NCI-H774 (cell line): ENCODE measurements at regions not wholly inside any gene's neighbourhood (a gene's known extent, or its start where the extent isn't known, plus 50 kb on each side); places are given as distances from the start of the nearest gene placed in this dataset.
"Not testable (repeated sequence)": the region's sequence is repeated elsewhere in the genome, so short reads cannot be mapped to it uniquely, and the experiment has no call there.

Source experiments
- DNase-seq: peaks from one replicate; lab custom pipeline; 2025; lab: John Stamatoyannopoulos, UW

GRCh38 chr13:58202099-58202498 is 570.6 kb downstream of the PCDH17 start:
- DNase-seq = no peak

DNA sequence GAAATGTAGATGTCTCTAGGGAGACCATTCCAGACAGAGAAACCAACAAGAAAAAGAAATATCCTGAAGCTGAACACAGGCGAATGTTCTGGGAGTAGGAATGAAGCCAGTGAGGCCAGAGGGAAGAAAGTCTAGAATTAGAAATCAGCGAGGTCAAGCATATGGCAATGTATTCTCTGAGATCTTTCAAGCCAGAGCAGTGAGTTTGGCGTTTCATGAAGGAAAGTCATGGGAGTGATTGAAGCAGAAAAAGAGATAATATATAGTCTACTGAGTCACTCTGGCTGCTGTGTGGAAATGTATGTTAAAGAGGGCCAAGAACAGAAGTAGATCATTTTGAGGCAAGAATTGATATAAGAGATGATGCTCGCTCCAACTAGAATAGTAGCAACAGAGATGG is 576.0 kb downstream of the PCDH17 start:
- DNase-seq = no peak

- no peak for DNase-seq
Observed at GRCh38 chr13:58235454-58235853, 603.9 kb downstream of the PCDH17 start.

- DNase-seq = no peak
Observed at GRCh38 chr13:58238972-58239773, 607.6 kb downstream of the PCDH17 start.

- no peak for DNase-seq
Observed at GRCh38 chr13:58239774-58240268, 608.3 kb downstream of the PCDH17 start.

- DNase-seq = no peak
Observed at GRCh38 chr13:58247080-58247479, 615.5 kb downstream of the PCDH17 start.

DNA sequence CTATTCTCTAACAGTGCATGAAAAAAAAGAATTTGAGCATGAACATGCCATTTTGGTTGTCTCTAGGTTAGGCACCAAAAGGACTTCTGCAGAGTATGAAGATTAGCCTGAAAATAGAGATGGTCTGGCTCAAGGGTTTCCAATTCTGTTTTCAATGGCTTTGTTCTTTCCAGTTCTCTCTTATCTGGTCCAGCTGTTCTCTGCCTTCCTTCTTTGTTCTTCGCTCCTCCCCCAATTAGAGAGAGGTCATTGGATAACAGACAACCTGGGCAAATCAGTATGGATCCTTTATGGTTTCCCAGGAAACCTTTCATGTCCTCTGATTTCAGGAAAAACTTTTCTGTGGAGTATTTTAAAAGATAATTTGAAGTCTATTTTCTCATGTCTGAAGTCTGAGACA is 623.4 kb downstream of the PCDH17 start:
- no peak for DNase-seq

DNA sequence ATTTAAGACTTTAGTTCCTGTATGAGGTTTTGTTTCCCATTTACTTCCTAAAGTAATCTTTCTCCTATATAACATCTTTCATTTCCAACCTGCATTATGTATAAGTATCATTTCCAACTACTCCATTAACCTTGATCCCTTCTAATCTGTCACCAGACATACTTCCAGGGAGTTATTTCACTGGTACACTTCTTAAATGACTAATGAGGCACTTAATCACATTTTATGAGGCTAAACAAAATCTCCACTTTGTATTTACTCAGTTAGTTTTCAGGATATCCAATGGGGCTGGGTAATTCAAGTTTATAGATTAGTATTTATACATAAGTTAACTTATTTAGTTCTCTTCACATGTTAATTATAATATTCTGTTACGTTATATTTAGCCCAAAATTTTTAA is 634.7 kb downstream of the PCDH17 start:
- DNase-seq = no peak

DNA sequence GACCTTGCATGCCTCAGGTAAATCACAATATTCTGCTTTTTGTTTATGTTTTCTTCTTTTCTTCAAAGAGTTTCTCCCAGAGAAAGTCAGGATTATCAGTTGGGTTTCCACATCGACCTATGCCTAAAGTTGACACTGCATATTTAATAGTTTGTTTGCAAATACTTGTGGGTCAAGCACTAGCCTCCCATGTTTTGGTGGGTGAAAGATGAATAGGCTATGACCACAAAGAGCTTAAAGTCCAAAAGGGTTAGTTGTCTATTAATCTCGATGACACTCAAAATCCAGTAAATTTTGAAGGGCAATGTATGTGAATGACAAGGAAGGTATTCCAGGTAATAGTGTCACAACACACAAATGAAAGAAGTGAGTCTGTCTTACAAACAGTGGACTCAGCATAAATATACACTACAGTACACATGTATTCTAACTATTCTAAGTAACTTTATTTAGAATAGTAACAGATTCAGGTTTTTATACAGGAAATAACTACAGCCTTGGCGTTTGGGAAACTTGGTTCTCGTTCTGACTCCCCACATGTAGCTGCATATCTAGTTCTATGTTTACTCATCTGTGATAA is 667.1 kb downstream of the PCDH17 start:
- DNase-seq = no peak

DNA sequence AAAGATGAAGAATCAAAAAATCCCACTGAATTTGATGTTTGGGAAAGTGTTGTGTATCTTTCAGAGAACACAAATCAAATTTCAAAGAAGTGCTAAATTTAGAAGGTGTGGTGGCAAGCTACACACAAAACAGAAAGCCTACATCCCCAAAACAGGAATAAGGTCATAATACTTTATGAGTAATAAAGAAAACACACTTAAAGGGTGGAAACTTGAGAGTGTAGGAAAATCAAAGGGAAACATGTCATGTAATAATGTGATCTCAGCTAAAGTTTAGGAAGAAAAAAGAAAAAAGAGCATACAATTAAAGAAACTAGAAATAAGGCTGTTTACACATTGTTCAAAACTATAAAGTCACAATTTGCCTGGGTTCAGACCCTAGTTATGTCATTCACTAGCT is 668.7 kb downstream of the PCDH17 start:
- DNase-seq = no peak

DNA sequence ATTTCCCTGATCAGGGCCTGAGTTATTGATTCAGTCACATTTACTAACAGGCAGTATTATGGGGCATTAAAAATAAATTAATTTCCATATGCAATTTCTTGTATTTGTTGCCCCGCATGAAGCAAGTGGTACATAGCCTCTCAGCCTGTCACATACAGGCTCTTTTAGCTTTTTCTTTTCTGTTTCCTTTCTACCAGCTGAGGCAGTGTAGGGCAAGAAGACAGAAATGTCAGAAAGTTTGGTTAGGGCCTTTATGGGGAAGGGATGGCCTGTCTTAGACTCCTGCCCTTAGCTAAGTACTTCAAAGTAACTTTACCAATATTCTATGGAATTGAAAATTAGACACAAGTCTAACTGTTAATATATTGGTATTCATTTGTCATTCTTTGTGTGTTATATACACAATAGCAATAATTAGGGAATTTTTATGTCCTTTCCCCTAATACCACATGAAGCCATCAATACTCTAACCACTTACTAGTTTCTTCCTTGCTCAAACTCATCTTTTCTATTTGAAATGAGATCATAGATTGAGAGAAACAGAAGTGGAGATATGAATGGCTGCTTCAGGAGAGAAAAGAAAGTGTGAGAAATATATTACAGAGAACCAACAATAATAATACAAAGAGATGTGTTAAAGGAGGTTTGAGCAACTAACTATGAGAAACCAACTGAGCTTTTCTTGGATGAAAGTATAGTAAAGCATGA is 669.6 kb downstream of the PCDH17 start:
- no peak for DNase-seq

DNA sequence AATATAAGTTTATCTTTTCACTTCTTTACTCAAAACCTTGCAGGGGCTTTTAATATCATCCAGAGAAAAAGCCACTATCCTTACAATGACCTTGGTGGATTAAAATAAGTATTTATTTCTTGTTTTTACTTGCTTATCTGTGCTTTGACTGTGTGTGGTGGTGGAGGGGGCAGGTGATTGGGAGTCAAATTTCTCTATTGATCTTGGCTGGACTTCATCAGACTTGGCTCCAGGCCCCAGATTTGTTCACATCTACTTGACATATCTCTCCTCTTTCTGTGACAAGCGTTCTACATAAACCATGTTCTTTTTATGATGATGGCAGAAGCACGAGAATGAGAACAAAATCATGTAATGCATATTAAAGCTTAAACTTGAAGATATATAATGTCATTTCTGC is 670.8 kb downstream of the PCDH17 start:
- no peak for DNase-seq

DNA sequence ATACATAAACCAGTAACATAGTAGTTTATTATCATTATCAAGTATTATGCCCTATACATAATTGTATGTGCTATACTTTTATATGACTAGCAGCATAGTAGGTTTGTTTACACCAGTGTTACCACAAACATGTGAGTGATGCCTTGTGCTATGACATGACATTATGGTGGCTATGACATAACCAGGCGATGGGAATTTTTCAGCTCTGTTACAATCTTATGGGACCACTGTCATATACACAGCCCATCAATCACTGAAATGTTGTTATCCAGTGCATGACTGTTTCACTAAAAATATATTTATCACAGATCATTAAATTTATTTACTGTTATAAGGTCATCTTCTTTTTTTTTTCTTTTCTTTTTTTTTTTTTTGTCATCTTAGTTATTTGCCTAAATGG is 674.5 kb downstream of the PCDH17 start:
- no peak for DNase-seq

GRCh38 chr13:58313219-58313618 is 681.7 kb downstream of the PCDH17 start:
- DNase-seq = no peak

DNA sequence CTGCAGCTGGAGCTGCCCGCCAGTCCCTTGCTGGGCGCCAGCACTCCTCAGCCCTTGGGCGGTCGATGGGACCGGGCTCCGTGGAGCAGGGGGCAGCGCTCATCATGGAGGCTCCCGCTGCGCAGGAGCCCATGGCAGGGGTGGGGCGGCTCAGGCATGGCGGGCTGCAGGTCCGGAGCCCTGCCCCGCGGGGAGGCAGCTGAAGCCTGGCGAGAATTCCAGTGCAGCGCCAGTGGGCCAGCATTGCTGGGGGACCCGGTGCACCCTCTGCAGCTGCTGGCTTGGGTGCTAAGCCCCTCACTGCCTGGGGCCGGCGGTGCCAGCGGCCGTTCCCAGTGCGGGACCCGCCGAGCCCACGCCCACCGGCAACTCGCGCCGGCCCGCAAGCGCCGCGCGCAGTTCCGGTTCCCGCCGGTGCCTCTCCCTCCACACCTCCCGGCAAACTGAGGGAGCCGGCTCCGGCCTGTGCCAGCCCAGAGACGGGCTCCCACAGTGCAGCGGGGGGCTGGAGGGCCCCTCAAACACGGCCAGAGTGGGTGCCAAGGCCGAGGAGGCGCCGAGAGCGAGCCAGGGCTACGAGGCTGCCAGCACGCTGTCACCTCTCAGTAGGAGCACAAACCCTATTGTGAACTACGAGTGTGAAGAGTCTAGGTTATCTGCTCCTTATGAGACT is 687.1 kb downstream of the PCDH17 start:
- DNase-seq = no peak

DNA sequence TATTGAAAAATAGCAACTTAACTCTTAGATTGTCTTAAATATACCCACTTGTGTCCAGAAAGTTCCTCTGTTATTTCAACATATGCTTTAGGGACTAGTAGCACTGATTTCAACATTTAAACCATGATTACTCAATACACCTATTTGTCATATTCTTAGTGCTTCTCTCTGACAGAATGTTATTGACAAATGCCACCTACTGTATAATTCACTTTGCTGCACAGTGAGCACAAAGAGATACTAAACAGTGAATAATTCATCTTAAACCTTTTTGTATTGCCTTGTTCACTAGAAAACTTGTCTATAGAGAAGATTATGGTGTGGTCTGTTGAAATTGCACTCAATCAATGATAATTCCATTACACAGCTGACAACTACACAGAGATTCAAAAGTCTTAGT is 692.6 kb downstream of the PCDH17 start:
- no peak for DNase-seq

GRCh38 chr13:58329746-58330145 is 698.2 kb downstream of the PCDH17 start:
- DNase-seq = peak; percentile 7

GRCh38 chr13:58340895-58341294 is 709.4 kb downstream of the PCDH17 start:
- no peak for DNase-seq

- DNase-seq = no peak
Observed at GRCh38 chr13:58341318-58341717, 709.8 kb downstream of the PCDH17 start.

GRCh38 chr13:58343076-58343475 is 711.5 kb downstream of the PCDH17 start:
- no peak for DNase-seq

DNA sequence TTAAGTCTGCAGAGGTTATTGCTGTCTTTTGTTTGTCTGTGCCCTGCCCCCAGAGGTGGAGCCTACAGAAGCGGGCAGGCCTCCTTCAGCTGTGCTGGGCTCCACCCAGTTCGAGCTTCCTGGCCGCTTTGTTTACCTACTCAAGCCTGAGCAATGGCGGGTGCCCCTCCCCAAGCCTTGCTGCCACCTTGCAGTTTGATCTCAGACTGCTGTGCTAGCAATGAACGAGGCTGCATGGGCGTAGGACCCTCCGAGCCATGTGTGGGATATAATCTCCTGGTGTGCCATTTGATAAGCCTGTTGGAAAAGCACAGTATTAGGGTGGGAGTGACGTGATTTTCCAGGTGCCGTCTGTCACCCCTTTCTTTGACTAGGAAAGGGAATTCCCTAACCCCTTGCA is 720.6 kb downstream of the PCDH17 start:
- not testable (repeated sequence) for DNase-seq

DNA sequence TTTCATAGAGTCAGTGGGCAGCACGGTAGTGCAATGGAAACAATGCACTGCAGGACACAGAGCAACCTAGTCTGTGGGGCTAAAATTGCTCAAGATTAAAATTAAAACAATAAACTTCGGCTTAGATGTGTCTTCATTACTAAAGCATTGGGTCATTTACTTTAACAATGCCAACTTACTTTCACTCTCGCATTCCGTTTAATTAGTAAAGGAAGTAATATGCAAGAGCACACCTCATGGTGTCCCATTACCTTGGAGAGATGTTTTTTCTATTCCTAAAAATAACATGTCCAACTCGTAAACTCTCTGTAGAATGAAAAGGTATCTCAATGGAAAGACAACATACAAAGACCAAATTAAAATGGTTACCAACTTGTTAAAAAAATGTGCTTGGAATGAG is 738.4 kb downstream of the PCDH17 start:
- no peak for DNase-seq

DNA sequence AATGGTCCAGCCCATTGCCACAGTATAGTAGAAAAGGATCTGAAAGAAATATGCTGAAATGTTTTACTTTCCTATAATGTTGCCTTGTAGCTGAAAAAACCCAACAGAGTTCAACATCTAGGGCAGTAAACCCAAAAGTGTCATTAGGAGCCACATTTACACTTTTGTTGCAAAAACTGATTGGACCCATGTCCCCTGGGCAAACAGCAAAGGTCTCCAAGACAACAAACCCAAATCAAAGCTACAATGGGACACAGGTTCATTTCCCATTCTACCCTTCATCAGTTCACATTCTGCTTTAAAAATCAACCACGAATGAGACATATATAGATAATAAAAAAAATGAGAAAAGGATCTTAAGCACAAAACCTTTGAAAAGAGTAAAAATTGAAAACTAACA is 744.8 kb downstream of the PCDH17 start:
- DNase-seq = no peak
